ENCODE measurements at regions not wholly inside any gene's neighbourhood (a gene's known extent, or its start where the extent isn't known, plus 50 kb on each side); places are given as distances from the start of the nearest gene placed in this dataset.

DNA sequence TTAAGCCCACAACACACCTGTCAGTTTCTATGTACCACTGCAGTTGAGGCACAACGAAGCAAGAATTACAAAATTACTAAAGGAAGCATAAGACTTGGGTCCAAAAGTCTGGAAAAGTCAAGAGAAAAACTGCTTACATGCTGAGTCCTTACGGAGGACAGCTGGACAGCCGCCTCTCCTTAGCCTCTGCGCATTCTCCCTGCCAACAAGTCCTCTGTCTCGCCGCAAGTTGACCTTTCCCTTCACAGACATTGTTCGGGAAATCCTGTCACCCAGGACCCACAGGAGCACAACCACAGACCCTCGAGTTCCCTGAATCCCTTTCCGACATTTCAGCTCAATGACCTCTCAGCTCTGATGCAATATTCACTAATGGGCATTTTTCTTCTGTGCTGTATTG lies 525.4 kb upstream of the SALL3 start:
- TF ChIP-seq, protein P1, sequence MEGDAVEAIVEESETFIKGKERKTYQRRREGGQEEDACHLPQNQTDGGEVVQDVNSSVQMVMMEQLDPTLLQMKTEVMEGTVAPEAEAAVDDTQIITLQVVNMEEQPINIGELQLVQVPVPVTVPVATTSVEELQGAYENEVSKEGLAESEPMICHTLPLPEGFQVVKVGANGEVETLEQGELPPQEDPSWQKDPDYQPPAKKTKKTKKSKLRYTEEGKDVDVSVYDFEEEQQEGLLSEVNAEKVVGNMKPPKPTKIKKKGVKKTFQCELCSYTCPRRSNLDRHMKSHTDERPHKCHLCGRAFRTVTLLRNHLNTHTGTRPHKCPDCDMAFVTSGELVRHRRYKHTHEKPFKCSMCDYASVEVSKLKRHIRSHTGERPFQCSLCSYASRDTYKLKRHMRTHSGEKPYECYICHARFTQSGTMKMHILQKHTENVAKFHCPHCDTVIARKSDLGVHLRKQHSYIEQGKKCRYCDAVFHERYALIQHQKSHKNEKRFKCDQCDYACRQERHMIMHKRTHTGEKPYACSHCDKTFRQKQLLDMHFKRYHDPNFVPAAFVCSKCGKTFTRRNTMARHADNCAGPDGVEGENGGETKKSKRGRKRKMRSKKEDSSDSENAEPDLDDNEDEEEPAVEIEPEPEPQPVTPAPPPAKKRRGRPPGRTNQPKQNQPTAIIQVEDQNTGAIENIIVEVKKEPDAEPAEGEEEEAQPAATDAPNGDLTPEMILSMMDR (IDR thresholded peaks at IDR 0.05; ENCODE audit: control insufficient read depth, insufficient read depth, low read depth, low read length, missing control alignments): no peak
- no peak overlapping the region for H3K4me3 ChIP-seq (ENCODE audit: control insufficient read depth, low read depth, low read length)
- no peak for DNase-seq (ENCODE audit: low read depth)

DNA sequence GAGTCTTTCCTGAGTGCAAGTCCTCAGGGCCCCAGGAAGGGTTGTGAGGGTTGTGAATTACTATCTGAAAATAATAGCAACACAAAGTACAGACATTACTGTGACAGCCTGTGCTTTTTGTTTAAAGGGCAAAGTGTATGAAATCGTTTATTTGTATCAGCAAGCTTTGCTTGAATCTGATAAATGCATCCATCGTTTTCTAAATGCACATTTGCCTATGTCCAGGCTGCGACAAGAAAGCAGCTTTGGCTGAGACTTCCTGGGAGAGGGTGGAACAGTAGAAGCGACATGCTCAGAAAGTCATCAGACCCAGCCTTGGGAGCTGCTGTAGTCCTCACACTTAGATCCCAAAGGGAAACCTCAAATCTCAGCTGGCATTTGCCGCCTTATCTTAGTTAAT lies 524.2 kb upstream of the SALL3 start:
- DNase-seq (ENCODE audit: low read depth): no peak
- TF ChIP-seq, protein P1 (IDR thresholded peaks at IDR 0.05; ENCODE audit: control insufficient read depth, insufficient read depth, low read depth, low read length, missing control alignments): no peak
- H3K4me3 ChIP-seq (ENCODE audit: control insufficient read depth, low read depth, low read length): no peak overlapping the region

DNA sequence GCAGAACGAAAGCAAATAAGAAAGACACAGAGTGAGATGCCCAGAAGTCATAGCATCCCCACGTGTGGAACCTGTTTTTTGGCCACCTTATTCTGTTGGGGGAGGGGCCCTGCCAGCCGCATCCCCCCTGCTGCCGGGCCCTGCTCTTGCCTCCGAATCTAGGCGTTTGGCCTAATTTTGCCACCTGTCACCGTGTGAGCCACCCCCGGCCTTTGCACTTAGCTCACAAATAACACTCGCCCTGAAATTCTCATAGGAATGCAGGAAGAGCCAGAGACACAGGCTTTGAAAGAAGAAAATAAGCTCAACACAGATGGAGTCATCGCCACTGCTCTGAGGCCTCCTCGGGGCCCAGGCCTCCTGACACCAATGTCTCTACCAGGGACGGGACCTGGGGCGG lies 522.6 kb upstream of the SALL3 start:
- no peak overlapping the region for H3K4me3 ChIP-seq (ENCODE audit: control insufficient read depth, low read depth, low read length)
- TF ChIP-seq, protein P1 (IDR thresholded peaks at IDR 0.05; ENCODE audit: control insufficient read depth, insufficient read depth, low read depth, low read length, missing control alignments): no peak
- DNase-seq (ENCODE audit: low read depth): no peak

DNA sequence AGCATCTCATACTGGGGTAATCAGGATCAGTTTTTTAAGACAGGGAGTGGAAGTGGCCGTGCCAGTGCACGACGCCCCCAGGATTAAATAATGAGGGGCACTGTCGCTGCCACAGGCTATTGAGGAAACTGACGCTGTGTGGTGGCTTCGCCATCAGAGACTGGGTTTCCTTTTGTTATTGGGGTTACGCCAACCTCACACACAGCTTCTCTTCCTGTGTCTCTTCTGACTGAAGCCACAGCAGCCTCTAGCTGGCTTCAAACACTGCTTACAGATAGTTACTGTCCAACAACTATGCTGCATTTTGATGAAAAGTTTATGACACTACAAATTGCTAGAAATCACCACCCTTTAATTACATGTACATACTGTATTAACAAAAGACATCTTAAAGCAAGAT lies 521.9 kb upstream of the SALL3 start:
- no peak for DNase-seq (ENCODE audit: low read depth)
- TF ChIP-seq, protein P1 (IDR thresholded peaks at IDR 0.05; ENCODE audit: control insufficient read depth, insufficient read depth, low read depth, low read length, missing control alignments): no peak
- no peak overlapping the region for H3K4me3 ChIP-seq (ENCODE audit: control insufficient read depth, low read depth, low read length)

DNA sequence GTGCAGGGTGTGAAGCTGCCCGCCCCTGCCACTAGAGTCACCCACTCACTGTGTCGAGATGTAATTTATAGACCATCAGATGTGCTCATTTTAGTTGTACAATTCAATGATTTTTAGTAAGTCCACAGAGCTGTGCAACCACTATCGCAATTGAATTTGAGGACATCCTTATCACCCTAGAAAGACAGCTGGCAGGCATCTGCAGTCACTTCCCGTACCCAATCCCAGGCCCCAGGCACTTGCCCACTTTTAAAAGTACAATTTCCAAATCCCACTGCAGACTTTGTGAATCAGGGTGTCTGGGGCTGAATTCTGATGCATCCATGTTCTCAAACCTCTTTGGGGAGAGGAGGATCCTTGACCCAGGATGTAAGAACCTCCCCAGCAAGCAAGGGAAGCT lies 521.3 kb upstream of the SALL3 start:
- no peak for DNase-seq (ENCODE audit: low read depth)
- H3K4me3 ChIP-seq (ENCODE audit: control insufficient read depth, low read depth, low read length): no peak overlapping the region
- TF ChIP-seq, protein P1 (IDR thresholded peaks at IDR 0.05; ENCODE audit: control insufficient read depth, insufficient read depth, low read depth, low read length, missing control alignments): no peak

DNA sequence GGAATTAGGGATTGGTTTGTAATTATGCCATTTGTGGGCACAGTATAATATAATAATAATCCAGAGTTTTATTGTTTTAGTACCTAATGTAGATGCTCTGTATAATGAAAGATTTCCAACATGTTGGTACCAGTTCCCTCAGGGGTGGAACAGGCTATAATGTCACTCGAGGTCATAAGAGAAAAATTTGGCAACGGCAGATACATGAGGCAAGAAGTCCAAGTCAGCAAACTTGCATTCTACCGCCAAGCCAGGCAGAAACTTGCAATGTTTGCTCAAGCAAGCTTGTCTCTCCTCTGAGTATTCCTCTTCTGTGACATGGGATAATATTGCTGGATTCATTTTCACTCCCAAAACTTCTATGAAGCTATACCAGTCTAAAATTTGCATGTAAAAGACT lies 520.0 kb upstream of the SALL3 start:
- no peak overlapping the region for H3K4me3 ChIP-seq (ENCODE audit: control insufficient read depth, low read depth, low read length)
- TF ChIP-seq, protein P1 (IDR thresholded peaks at IDR 0.05; ENCODE audit: control insufficient read depth, insufficient read depth, low read depth, low read length, missing control alignments): no peak

DNA sequence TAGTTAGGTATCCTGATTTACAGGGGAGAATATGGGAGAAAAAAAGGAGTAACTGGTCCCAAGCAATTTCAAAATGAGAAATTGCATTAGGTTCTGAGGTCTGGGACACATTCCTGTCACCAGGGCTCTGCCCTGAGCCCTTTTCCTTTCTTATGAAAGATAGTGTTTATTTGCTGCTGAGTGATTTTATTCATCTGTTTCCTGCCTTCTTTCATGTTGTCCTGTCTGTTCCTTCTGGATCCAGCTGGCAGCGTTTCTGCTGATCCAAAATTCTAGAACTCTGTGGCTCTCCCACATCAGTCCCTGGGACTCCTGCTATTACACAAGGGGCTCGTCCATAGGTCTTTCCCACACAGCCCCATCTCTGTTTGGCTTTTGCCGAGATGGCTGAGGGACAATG lies 519.1 kb upstream of the SALL3 start:
- TF ChIP-seq, protein P1 (IDR thresholded peaks at IDR 0.05; ENCODE audit: control insufficient read depth, insufficient read depth, low read depth, low read length, missing control alignments): no peak
- H3K4me3 ChIP-seq (ENCODE audit: control insufficient read depth, low read depth, low read length): no peak overlapping the region

More for the DNA sequence above, 520.0 kb upstream of the SALL3 start:
- no peak for DNase-seq (ENCODE audit: low read depth)

More for the DNA sequence above, 519.1 kb upstream of the SALL3 start:
- DNase-seq (ENCODE audit: low read depth): no peak

All from AG09309 (cell line).